HG03196 (cell line): ENCODE measurements at regions not wholly inside any gene's neighbourhood (a gene's known extent, or its start where the extent isn't known, plus 50 kb on each side); places are given as distances from the start of the nearest gene placed in this dataset.

ENCODE experiments used
- ATAC-seq: cut with Tn5 transposase; IDR thresholded peaks from one replicate; pipeline ENCODE4 v1.9.1; 2021; ENCODE audit not compliant: unreplicated experiment

DNA sequence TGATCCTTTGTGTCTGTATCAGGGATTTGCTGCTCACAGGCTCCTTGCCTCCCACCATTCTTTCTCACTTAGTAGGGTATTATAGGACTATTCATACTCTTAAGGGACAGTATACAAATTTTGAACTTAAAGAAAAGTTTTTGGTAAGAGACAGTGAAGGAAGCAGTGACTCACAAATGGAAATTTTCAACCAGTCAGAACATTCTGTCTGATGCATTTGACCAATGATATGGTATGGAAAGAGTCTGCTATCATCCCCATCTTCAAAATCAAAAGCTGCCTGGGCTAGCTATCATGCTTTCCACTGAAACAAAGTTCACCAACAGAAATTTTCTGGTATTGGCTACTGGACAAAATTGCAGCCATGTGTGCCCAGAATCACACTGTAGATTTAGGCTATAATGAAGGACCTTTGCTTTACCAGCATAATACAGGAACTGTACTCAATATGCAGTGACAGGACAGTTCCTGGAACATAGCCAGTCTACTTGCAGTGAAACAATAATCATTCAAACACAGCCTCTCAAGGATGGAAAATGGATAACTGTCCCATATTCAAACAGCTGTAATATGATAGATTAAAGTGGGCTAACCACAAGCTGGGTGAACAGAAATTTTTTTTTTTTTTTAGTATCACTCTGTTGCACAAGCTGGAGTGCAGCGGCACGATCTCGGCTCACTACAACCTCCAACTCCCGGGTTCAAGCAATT lies 109.0 kb upstream of the ACSL4 start:
- ATAC-seq: no peak

DNA sequence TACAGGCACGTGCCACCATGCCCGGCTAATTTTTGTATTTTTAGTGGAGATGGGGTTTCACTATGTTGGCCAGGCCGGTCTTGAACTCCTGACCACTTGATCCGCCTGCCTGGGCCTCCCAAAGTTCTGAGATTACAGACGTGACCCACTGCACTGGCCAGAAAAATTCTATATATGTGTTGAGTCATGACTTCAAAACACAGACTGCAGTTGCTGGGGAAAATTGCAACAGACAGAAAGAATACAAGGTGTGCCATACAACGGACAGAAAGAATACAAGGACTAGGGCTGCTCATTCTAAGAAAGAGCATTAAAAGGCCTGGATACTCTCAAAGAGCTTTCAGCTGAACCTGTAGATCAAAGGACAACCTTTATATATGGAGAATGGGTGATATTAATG lies 109.6 kb upstream of the ACSL4 start:
- ATAC-seq: no peak

DNA sequence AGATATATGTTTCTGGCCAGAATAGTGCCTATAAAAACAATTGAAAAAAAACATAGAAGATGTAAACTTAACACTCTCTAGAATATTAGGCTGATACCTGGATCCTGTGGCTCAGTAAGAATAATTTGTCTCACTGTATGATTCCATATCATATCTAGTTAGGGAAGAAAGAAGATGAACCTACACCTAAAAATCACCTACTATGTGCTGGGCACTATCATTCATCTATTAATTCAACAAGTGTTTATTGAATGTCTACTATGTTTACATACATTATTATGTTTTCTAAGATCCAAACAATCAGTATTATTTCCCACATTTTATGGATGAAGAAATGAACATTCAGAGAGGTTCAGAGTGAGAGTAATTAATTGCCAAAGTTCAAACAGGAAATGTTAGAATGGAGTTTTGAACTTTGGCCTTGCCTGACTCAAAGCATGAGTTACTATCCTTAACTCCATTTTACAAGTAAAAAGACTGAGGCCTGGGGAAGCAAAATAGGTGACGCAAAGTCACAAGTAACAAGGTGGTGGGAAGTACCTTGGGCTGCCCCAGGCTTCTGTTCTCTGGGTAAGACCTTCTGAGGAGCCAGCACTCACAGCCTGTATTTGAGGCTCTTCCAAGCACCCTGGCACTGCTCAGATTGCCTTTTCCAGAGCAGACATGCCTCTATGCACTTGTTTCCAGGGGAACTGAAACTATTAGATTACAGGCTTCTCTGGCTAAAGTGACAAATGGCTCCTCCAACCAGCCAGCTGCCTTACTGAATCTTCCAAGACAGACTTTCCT lies 111.1 kb upstream of the ACSL4 start:
- no peak for ATAC-seq

DNA sequence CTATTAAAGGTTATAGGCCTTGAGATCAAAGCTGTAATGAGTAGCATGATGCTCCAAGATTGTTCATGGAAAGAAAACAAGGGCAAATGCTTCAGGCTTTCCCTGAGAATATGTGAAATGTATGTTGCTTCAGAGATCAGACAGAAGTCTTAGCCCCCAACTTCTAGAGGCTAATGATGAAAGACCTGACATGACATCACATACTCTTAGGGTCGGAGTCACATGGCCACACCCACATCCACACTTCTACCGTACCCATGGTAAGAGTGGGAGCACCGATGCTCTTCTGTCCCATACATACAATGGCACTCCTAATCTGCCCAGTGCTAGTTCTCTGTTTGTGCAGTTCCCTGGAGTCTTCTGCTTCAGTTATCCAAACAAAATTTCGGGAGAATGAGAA lies 111.9 kb upstream of the ACSL4 start:
- ATAC-seq: no peak

DNA sequence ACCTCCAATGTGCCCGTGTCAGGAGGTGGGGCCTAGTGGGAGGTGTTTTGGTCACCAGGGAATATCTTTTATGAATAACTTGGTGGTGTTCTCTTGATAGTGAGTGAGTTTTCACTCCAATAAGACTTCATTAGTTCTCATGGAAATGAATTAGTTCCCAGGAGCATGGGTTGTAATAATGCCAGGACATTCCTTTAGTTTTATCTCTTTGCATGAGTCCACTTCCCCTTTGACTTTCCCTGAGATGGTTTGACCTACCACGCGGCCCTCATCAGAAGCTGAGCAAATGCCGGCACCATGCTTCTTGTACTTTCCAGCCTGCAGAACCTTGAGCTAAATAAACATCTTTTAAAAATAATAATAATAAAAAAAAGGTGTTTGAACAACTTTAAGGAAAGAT lies 112.9 kb upstream of the ACSL4 start:
- no peak for ATAC-seq

DNA sequence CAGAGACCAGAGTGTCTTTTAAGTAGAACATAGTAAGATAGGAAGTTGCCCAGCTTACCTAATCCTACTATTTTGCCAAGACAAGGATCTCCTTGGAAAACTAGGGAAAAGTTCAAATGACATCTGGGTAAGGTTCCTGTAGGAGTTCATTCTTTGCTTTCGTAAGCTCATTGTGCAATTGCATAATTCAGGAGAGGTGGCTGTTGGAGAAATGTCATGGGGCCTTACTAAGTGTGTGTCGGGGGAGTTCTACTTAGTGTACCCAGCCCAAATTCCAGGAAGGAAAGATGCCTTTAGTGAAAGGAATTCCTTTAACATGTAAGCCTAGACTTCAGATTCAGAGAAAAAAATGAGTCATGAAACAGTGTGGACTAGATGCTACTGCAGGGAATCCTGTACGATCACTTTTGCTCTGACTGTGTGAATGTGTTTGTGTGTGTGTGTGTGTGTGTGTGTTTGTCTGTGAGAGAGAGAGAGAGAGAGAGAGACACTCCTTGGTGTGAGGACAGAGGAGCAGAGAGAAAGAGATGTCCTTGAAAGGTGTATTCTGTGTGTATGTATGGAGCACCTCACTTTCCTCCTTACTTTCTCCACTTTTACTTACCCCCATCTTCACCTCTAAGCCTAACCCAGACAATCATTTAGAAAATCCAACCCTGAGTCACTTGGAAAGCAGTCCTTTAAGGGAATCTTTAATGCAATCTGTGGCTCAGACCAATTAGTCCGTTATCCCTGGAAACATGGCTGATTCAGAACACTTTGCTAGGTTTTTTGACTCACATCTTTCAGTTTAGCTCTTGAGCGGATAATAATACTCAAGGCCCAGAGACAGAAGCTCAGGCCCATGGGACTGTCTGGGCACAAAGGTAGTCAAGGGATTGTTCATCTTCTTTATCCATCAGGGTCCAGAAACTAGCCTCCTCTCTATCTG lies 114.5 kb upstream of the ACSL4 start:
- no peak for ATAC-seq

DNA sequence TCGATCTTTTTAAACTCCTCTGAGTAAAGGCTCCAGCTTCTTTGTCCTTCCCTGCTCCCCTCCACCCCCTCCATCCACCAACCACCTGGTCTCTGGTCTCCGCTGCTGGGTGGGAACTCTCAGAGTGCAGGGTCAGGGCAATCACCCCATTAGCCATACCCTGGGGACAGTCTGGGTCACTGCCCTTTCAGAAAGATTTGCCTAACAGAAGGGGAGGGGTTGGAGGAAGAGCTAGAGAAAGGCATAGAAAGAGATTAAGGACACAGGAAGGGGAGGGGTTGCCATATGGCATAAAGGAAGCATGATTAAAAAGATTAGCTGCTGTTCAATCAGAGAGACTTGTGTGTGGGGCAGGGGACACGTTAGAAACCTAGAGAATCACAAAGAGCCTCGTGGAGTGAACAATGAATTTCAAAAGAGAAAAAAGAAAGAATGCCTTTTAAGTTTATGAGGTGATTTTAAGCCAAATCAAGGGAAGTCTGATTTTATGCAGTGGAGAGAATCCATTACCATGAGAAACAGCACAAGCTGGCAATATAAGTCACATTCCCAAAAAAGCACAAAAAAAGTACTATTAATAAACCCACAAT lies 115.5 kb upstream of the ACSL4 start:
- ATAC-seq: peak; percentile 89

DNA sequence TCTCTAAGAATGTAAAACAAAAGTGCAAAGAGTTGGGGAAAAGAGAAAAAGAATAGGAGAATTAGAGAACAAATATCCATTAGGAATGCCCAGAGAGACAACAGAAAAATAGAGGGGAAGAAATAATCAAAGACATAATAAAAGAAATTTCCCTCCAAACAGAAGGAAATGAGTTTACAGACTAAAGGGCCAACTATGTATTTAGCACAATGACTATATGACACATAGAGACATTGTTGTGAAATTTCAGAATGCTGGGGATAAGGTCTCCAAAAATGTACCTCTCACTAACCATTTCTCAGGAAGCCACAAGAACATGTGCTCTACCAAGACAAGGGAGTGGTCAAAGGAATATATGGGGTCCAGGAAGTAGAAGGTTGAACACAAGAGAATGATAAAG lies 121.0 kb upstream of the ACSL4 start:
- no peak for ATAC-seq

DNA sequence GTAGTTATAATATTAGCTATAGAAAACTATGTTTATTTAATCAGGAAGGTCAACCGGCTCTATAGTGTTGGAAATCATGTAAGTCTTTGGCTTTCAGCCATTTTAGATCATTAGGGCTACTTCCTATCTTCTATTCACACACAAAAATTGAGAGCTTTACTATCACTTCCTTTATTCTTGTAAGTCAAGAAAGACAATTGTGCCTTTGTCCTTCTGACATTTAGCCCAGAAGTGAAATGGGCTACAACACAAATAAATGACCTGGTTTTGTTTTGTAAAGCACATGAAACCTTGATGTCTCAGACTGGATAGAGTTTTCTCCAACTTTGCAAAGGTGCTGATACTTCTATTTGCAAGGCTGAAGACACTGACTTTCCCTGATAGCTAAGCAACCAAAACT lies 122.4 kb upstream of the ACSL4 start:
- peak; percentile 64 for ATAC-seq

DNA sequence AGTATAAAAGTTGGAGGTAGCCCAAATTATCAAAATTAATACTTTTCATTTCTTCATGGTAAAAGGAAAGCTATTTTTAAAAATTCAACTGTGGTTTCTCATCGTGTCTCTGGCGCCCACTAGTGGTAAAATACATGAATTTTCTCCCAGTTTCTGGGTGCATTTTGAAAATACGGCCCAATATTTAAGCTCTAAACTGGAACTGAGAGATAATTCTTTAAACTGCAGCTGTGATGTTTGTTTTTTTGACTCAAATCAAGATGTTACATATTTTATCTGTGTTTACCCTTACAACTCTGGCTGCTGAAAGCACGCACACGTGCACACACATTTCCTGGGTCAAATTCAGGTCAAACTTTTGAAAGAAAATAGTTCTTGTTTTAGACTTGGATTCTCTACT lies 123.9 kb upstream of the ACSL4 start:
- no peak for ATAC-seq

DNA sequence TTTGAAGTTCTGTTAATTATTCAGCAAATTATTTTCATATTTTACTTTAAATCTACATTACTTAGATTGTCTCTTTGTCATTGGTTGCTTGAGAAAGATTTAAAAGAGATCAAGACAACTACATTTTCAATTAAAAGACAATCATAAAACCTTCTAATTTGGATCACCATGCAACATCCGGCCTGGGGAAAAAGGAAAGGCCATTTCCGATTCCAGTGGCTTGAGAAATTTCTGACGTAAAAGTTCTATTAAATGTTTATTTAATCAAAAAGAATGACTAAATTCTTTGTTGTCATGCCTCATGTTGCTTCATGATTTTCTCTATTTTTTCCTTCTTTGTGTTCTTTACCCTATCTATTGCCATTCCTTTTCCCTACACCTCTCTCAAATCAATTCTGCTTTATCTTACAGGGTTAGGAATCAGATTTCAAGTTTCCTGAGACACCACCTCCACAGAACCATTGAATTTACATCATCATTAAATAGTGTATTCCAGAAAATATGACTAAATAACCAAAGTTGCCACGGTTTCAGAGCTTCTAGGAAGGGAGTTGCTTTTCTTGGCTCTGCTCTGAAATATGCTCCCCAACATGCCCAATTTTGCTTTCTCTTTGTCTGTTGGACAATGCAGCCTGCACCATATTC lies 124.6 kb upstream of the ACSL4 start:
- ATAC-seq: no peak

DNA sequence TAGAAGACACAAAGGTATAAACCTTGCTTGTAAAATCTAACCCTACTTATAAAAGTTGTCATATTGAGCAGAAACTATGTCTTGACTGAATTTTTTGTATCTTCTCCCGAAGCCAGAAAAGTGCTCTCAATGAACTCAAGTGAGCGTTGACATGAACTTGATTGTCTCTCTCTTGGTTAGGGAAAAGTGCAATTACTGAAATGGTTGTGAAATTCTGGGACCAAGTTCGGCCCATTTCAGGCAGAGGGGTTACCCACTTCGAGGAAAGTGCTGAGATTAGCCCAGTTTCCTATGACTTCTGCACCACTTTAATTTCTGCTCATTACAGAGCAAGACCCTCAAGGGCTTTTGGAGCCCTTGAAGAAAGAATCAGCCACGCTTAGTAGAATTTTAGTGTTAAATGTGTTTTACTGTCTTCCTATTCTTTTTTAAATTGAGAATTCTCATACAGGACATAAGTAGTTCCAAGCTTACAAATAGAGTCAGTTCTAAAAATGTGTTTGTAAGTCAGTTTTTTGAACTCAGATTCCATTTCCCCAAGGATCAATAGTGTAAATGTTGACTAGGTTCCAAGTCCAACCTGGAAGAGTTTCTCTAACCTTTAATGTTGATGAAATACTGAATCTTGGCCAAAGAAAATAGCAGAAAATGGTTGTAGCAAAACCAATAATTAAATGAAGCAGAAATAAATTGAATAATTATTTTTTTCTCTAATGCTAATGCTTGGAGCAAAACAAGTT lies 125.7 kb upstream of the ACSL4 start:
- no peak for ATAC-seq

DNA sequence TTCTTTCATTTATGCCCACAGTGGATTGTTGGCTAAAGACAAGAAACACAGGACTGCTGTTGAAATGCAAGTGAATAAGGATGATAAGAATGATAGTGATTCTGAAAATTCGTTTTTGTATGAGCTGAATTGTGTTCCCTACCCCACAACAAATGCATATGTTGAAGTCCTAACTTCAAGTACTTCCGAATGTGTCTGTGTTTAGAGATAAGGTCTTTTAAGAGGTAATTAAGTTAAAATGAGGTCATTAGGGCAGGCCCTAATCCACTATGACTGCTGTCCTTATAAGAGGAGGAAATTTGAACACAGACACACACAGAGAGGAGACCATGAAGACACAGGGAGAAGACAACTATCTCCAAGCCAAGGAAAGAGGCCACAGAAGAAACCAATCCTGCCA lies 126.6 kb upstream of the ACSL4 start:
- no peak for ATAC-seq

DNA sequence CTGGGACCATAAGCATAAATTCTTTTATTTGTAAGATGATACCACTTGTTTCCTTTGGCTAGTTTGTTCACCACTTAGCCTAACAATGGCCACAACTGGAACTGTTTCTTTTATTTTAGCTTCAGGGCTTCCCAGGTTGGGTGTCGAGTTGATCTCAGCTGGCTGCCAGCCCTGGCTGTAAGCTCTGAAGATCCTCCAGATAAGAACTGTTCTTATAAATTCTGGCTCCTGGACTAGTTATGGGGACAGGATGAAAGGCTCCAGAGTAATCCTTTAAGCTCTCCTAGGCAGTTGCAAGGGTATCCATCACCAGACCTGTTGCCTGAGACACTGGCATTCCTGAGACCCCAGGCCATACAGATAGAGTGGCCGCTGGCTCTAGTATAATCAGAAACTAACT lies 129.4 kb upstream of the ACSL4 start:
- no peak for ATAC-seq

DNA sequence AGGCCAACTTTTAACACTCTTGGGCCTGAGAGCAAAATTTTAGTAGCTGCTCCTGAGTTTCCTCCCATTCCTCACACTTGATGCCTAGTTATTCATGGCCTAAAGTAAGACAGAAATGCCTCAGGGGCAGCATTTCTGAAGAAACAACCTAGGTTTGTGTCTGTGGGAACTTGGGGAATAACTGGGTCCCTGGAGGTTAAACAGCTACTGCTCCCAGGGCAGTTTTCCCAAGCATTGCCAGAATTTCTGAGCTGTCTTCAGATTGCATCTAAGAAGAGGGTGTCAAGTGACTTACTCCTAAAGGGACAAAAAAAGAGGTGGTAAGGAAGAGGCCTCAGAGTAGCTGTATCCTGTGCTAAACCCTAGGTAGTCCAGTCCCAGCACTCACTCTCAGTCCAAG lies 130.8 kb upstream of the ACSL4 start:
- no peak for ATAC-seq

DNA sequence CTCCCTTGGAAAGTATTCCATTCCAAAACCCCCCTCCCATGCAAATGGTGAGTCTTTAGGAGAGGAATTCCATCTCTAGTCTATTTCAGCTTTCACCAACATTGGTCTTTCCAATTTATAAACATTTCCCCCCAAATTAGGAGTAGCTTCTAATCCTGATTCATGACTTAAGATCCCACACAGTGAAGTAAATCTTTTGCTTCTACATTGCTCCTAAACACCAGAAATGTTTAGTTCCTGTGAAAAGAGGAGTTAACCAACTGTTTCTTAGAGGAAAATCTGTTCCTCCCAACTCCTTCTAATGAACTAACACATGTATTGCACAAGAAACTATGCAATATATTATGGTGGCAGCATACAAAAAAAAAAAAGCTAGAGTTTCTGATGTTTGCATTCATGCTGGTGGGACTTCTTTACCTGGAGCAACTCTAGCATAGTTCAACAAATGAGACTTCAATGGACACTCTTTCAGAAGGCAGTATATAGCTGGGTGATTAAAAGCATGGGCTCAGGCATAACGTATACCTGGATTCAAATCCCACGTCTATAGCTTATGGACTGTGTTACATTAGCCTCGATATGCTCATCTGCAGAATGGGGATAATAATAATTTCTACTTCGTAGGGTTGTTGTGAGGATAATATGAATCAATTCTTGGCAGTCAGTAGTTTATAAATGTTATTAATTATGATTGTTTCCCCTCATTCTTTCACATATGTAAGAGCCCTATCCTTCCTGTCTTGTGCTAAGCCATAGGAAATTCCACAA lies 131.6 kb upstream of the TMEM164 start:
- ATAC-seq: no peak

DNA sequence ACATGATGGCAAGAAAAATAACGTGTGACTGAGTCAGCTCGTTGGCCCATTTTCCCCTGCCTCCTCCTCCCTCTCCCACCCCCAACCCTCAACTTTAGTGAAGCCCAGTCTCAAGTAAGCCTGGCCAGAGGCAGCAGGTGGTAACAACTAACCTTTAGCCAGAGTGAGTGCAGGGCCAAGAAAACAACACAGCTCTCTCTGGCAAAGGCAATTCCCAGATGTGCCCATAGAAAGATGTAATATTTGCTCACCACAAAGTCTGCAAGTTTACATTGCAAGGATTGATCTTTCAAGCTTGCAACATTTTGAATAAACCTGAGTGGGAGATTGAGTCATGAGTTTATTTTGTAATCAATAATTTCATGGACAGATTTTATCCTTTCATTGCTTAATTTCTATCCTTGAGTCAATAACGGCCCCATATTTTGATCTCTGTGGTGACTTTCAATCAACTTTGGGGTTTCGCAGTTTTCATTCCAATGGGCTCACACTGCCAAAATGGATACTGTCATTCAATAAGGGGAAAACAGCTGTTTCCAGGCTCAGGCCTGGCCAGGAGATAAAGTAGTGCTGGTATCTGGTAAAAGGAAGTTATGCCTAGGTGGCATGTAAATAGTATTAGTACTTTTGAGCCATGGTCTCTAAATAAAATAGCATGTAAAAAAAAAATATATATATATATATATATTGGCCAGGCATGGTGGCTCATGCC lies 130.7 kb upstream of the TMEM164 start:
- ATAC-seq: no peak

DNA sequence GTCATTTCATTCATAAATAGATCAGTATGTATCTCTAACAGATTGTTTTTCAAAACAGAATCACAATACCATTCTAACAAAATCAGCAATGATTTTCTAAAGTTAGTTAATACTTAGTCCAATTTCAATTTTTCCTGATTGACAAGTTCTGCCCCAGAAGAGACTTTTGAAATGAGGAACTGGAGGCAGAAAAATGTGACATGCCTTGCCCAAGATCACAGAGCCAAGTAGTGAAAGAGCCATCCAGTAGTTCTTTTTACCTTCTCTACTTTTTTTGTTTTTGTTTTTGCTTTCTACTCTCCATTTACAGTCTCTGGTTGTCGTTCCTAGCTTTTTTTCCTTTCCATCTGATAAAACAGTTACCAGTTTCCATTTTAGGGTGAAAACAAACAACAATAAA lies 129.3 kb upstream of the TMEM164 start:
- ATAC-seq: no peak

DNA sequence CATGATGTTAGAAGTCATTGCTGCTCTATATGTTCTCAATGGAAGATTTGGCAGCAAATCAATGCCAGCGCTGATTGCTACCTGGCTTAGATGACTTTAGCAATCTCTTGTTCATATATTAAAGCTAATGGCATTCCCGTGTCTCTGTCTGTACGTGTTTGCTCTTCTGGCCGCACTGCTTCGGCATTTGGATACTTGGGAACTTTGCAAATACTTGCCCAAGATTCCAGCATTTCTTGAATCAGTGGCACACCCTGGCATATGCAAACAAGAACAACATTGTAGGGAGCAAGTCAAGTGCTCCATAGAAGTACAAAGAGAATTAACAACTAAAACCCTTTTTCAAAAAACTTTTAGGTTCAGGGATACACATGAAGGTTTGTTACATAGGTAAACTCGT lies 128.9 kb upstream of the TMEM164 start:
- ATAC-seq: no peak
